Endothelial cell of umbilical vein (primary cell): ENCODE measurements at regions not wholly inside any gene's neighbourhood (a gene's known extent, or its start where the extent isn't known, plus 50 kb on each side); places are given as distances from the start of the nearest gene placed in this dataset.

Experiments
- BruUV-seq: library from RNA; stranded (reverse); fragments of 400-500 nt; replicated peaks from 2 replicates; lab custom pipeline; 2021; lab: Mats Ljungman, UMichigan
- CTCF ChIA-PET: fragments of 300-600, 350-600 bp; sonication (Branson Sonifier 250); formaldehyde crosslinking; loops from one replicate; lab custom pipeline; 2021; ENCODE audit warnings: antibody characterized with exemption, inconsistent platforms; lab: Charles Lee
- POLR2A ChIA-PET: fragments of 300-600, 350-600 bp; sonication (Branson Sonifier 250); formaldehyde crosslinking; loops from one replicate; lab custom pipeline; 2021; ENCODE audit warnings: antibody characterized with exemption, inconsistent platforms; lab: Charles Lee
- DNase-seq: peaks from one replicate; pipeline ENCODE4 v3.0.0-alpha.2; 2011; ENCODE audit warnings: low read depth, low spot score
- FAIRE-seq: peaks from 2 replicates; lab custom pipeline; 2011; peaks lifted over from hg19 to GRCh38; lab: Jason Lieb, UNC
- H2AFZ ChIP-seq: 2 replicates; pipeline ENCODE4 v1.6.0; 2012; ENCODE audit warnings: low read depth, low read length, control low read depth, inconsistent platforms
- H3K27ac ChIP-seq: 2 replicates; pipeline ENCODE4 v1.5.1; 2011; ENCODE audit warnings: low read depth, mild to moderate bottlenecking, control low read depth, low read length, moderate library complexity; ENCODE audit not compliant: insufficient read depth
- H3K27me3 ChIP-seq, 2 experiments: 2 replicates each; pipeline versions ENCODE4 v1.6.0 to v1.6.1; 2011; ENCODE audit warnings: low read length in 2 of 2, mixed read lengths in 1 of 2; ENCODE audit not compliant: control insufficient read depth in 2 of 2, insufficient read depth in 2 of 2
- H3K36me3 ChIP-seq, 2 experiments: 2 replicates in 1 of 2; 3 replicates in 1 of 2; pipeline ENCODE4 v1.5.1; 2011; ENCODE audit warnings: low read length in 2 of 2, mild to moderate bottlenecking in 1 of 2, moderate library complexity in 1 of 2; ENCODE audit not compliant: control insufficient read depth in 2 of 2, insufficient read depth in 2 of 2; ENCODE audit errors: extremely low read depth in 1 of 2
- H3K4me1 ChIP-seq: 3 replicates; pipeline ENCODE4 v1.5.1; 2011; ENCODE audit warnings: mild to moderate bottlenecking, low read length; ENCODE audit not compliant: control insufficient read depth, insufficient read depth; ENCODE audit errors: extremely low read depth
- H3K4me2 ChIP-seq: 2 replicates; pipeline ENCODE4 v1.6.1; 2011; ENCODE audit warnings: low read length, control low read depth, mixed read lengths; ENCODE audit not compliant: insufficient read depth
- H3K4me3 ChIP-seq, 3 experiments: fragments of 200-600 bp in 1 of 3; sonication (generic), shearing (Covaris generic) in 1 of 3; replicated peaks in 1 of 3; 2 replicates each; pipeline ENCODE4 v1.5.1; 2011 to 2016; ENCODE audit warnings: control low read depth in 3 of 3, low read length in 3 of 3, mild to moderate bottlenecking in 2 of 3, inconsistent platforms in 1 of 3, low read depth in 1 of 3, moderate library complexity in 1 of 3; ENCODE audit not compliant: insufficient read depth in 1 of 3
- H3K79me2 ChIP-seq: 2 replicates; pipeline ENCODE4 v1.6.0; 2012; ENCODE audit warnings: low read length, inconsistent platforms; ENCODE audit not compliant: control insufficient read depth, insufficient read depth
- H3K9ac ChIP-seq: replicated peaks from 2 replicates; pipeline ENCODE3; 2011; ENCODE audit warnings: low read length, control low read depth; ENCODE audit not compliant: insufficient read depth; ENCODE audit errors: extremely low read depth
- H3K9me1 ChIP-seq: replicated peaks from 3 replicates; pipeline ENCODE4 v1.6.0; 2011; ENCODE audit warnings: mild to moderate bottlenecking, low read length; ENCODE audit not compliant: control insufficient read depth, insufficient read depth; ENCODE audit errors: extremely low read depth
- H3K9me3 ChIP-seq: replicated peaks from 2 replicates; pipeline ENCODE4 v1.5.1; 2012; ENCODE audit warnings: low read length, inconsistent platforms; ENCODE audit not compliant: control insufficient read depth, insufficient read depth
- H4K20me1 ChIP-seq: replicated peaks from 2 replicates; pipeline ENCODE3; 2011; ENCODE audit warnings: mild to moderate bottlenecking, low read length; ENCODE audit not compliant: control insufficient read depth, insufficient read depth; ENCODE audit errors: extremely low read depth
- EZH2 ChIP-seq: IDR thresholded peaks from 2 replicates; pipeline ENCODE4 v1.6.1; 2012; ENCODE audit warnings: borderline replicate concordance, low read depth, mild to moderate bottlenecking, moderate library complexity, low read length, inconsistent platforms; ENCODE audit not compliant: severe bottlenecking
- FOS ChIP-seq: IDR thresholded peaks from 2 replicates; pipeline ENCODE4 v1.6.1; 2011; ENCODE audit warnings: mild to moderate bottlenecking, low read length, moderate library complexity, borderline replicate concordance; ENCODE audit not compliant: insufficient read depth
- JUN ChIP-seq: IDR thresholded peaks from 2 replicates; pipeline ENCODE4 v1.6.1; 2011; ENCODE audit warnings: borderline replicate concordance, low read depth; ENCODE audit not compliant: insufficient read length, insufficient read depth
- MYC ChIP-seq: IDR thresholded peaks from one replicate; pipeline ENCODE4 v1.6.1; 2011; ENCODE audit warnings: mild to moderate bottlenecking, low read depth, low read length
- POLR2A ChIP-seq: IDR thresholded peaks from 2 replicates; pipeline ENCODE4 v1.6.1; 2012; ENCODE audit warnings: low read depth, mild to moderate bottlenecking, control low read depth, low read length
- POLR2AphosphoS5 ChIP-seq: IDR thresholded peaks from 2 replicates; pipeline ENCODE4 v1.6.1; 2012; ENCODE audit warnings: low read depth, mild to moderate bottlenecking, control low read depth, low read length, moderate library complexity; ENCODE audit not compliant: insufficient read depth
- dilution Hi-C: fragments of 300-500 bp; cut with MboI; formaldehyde crosslinking; loops from one replicate; pipeline ENCODE4 v1.15.0; 2019; ENCODE audit warnings: low sequenced_read_pairs; ENCODE audit not compliant: extremely low pct_ligation_motif_present
- intact Hi-C: fragments of 100-400 bp; cut with micrococcal nuclease; formaldehyde crosslinking; loops from one replicate; pipeline ENCODE4 v1.10.0; 2022
- TF ChIP-seq, protein P1 (sequence below), 2 donors: IDR thresholded peaks; 1 replicate in 1 of 2; 2 replicates in 1 of 2; pipeline ENCODE4 v1.5.1; 2011; ENCODE audit warnings: low read length in 2 of 2, mild to moderate bottlenecking in 2 of 2, moderate library complexity in 2 of 2, control low read depth in 1 of 2, inconsistent platforms in 1 of 2, low read depth in 1 of 2; ENCODE audit not compliant: insufficient read depth in 1 of 2; ENCODE audit errors: extremely low read depth in 1 of 2
- TF ChIP-seq, protein P2 (sequence below): IDR thresholded peaks from 2 replicates; pipeline ENCODE4 v1.6.1; 2011; ENCODE audit not compliant: insufficient read depth, insufficient read length

DNA sequence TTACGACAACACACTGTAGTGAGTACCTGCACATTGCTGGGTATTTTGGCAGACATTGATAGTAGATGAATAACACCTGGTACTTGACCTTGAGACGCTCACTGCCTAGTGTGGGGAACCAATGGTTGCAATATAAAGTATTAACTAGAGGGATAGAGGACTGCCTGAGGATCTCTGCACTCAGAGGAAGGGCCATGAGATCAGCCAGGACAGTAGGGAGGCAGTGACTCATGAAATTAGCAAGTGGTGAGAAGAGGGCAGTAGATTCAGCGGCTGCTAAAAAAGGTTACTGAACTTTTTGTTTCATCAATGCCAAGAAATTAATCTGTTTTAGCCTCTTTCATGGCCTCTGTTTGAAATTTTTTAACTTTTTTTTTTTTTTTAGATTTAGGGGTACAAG lies 250.8 kb upstream of the TCF4 start:
- dilution Hi-C loops (no loop called here), intact Hi-C loops (no loop called here)
- FAIRE-seq (no peak), DNase-seq (no peak)
- Histone ChIP-seq H3K4me3 (no peak overlapping the region), H2AFZ (no peak overlapping the region), H3K27me3 (no peaks in the 10 kb centered on the region), H3K4me2 (no peak overlapping the region), H3K9me3 (no peaks in the 10 kb centered on the region), H4K20me1 (no peaks in the 10 kb centered on the region), H3K27ac (no peak overlapping the region), H3K4me1 (no peaks in the 10 kb centered on the region), H3K9ac (no peak overlapping the region), H3K36me3 (no peaks in the 10 kb centered on the region), H3K79me2 (no peaks in the 10 kb centered on the region), H3K9me1 (no peaks in the 10 kb centered on the region)
- no TSS peak for BruUV-seq
- TF ChIP-seq FOS (no peak), EZH2 (no peak), MYC (no peak), JUN (no peak), POLR2A (no peak)
- TF ChIP-seq, protein P1, sequence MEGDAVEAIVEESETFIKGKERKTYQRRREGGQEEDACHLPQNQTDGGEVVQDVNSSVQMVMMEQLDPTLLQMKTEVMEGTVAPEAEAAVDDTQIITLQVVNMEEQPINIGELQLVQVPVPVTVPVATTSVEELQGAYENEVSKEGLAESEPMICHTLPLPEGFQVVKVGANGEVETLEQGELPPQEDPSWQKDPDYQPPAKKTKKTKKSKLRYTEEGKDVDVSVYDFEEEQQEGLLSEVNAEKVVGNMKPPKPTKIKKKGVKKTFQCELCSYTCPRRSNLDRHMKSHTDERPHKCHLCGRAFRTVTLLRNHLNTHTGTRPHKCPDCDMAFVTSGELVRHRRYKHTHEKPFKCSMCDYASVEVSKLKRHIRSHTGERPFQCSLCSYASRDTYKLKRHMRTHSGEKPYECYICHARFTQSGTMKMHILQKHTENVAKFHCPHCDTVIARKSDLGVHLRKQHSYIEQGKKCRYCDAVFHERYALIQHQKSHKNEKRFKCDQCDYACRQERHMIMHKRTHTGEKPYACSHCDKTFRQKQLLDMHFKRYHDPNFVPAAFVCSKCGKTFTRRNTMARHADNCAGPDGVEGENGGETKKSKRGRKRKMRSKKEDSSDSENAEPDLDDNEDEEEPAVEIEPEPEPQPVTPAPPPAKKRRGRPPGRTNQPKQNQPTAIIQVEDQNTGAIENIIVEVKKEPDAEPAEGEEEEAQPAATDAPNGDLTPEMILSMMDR (IDR thresholded peaks at IDR 0.05; ENCODE audit: extremely low read depth in 1 of 2, insufficient read depth in 1 of 2, low read depth in 1 of 2, low read length in 2 of 2), result no peak
- TF ChIP-seq, protein P2, sequence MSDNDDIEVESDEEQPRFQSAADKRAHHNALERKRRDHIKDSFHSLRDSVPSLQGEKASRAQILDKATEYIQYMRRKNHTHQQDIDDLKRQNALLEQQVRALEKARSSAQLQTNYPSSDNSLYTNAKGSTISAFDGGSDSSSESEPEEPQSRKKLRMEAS, result no peak
- ChIA-PET POLR2A (no interaction called here), CTCF (no interaction called here)

DNA sequence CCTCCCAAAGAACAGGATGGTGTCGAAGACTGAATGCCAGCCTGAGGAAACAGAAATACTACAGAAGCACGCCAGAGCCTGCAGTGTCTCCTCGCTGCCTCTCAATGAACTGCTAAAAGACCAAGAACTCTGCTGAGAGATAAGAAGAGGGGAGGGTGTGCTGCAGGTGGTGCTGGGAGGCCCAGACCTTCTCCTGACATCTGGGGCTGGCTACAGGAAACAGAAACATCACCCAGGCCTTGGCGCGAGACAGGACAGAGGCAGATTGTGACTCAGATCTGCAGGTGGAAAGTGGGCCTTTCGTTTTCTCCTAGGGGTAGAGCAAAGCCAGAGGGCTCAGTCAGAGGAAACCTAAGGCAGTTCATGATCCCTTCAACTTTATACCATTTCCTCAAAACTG lies 250.3 kb upstream of the TCF4 start:
- no peak overlapping the region for H3K27ac ChIP-seq
- no peaks in the 10 kb centered on the region for H3K9me1 ChIP-seq
- H3K79me2 ChIP-seq, result no peaks in the 10 kb centered on the region
- no peak overlapping the region for H3K9ac ChIP-seq
- ChIA-PET CTCF (no interaction called here), POLR2A (no interaction called here)
- intact Hi-C loops (no loop called here), dilution Hi-C loops (no loop called here)
- no peaks in the 10 kb centered on the region for H3K9me3 ChIP-seq
- H3K4me1 ChIP-seq, result peaks cover 3% of the 10 kb centered on the region
- no peaks in the 10 kb centered on the region for H3K36me3 ChIP-seq
- H3K4me2 ChIP-seq, result no peak overlapping the region
- FAIRE-seq (no peak), DNase-seq (no peak)
- H2AFZ ChIP-seq, result no peak overlapping the region
- no peak overlapping the region for H3K4me3 ChIP-seq
- TF ChIP-seq JUN (no peak), FOS (no peak), POLR2AphosphoS5 (no peak), MYC (no peak)
- TF ChIP-seq, protein P1 (IDR thresholded peaks at IDR 0.05; ENCODE audit: extremely low read depth in 1 of 2, insufficient read depth in 1 of 2, low read depth in 1 of 2, low read length in 2 of 2), result no peak
- no TSS peak for BruUV-seq
- no peaks in the 10 kb centered on the region for H4K20me1 ChIP-seq
- H3K27me3 ChIP-seq, result no peaks in the 10 kb centered on the region
